OCI-LY1 (cell line): ENCODE measurements at regions not wholly inside any gene's neighbourhood (a gene's known extent, or its start where the extent isn't known, plus 50 kb on each side); places are given as distances from the start of the nearest gene placed in this dataset.

ENCODE experiments used
- H2AFZ ChIP-seq: fragments of 200-600 bp; sonication (generic), shearing (Covaris generic); 2 replicates; pipeline ENCODE4 v1.6.0; 2014; ENCODE audit warnings: antibody characterized with exemption, mild to moderate bottlenecking, low read length
- H3F3A ChIP-seq: fragments of 200-600 bp; sonication (generic), shearing (Covaris generic); 2 replicates; pipeline ENCODE4 v1.6.0; 2014; ENCODE audit warnings: mild to moderate bottlenecking, antibody characterized with exemption, low read length, moderate library complexity; ENCODE audit not compliant: insufficient read depth
- H3K27ac ChIP-seq: fragments of 200-600 bp; sonication (generic); 2 replicates; pipeline ENCODE4 v1.5.1; 2014; ENCODE audit warnings: low read length, mixed run types, mild to moderate bottlenecking, low read depth; ENCODE audit not compliant: poor library complexity, severe bottlenecking
- H3K27me3 ChIP-seq: fragments of 200-600 bp; sonication (generic); 2 replicates; pipeline ENCODE4 v1.6.0; 2014; ENCODE audit warnings: antibody characterized with exemption, mild to moderate bottlenecking, low read length, moderate library complexity; ENCODE audit not compliant: insufficient read depth
- H3K36me3 ChIP-seq: fragments of 200-600 bp; sonication (generic); 2 replicates; pipeline ENCODE4 v1.6.1; 2014; ENCODE audit warnings: mild to moderate bottlenecking, antibody characterized with exemption, low read length, moderate library complexity, mixed read lengths; ENCODE audit not compliant: insufficient read depth
- H3K4me1 ChIP-seq: fragments of 200-600 bp; sonication (generic); 2 replicates; pipeline ENCODE4 v1.5.1; 2014; ENCODE audit warnings: mild to moderate bottlenecking, low read length, moderate library complexity; ENCODE audit not compliant: insufficient read depth, severe bottlenecking
- H3K4me2 ChIP-seq: fragments of 200-600 bp; sonication (generic), shearing (Covaris generic); 2 replicates; pipeline ENCODE4 v1.6.1; 2014; ENCODE audit warnings: low read length
- H3K4me3 ChIP-seq: fragments of 200-600 bp; sonication (generic); 2 replicates; pipeline ENCODE4 v1.5.1; 2014; ENCODE audit warnings: low read length, low read depth, mild to moderate bottlenecking, mixed read lengths; ENCODE audit not compliant: poor library complexity, severe bottlenecking
- H3K79me2 ChIP-seq: fragments of 200-600 bp; shearing (Covaris generic); 2 replicates; pipeline ENCODE4 v1.6.1; 2016; ENCODE audit warnings: mixed run types, low read length, mixed read lengths; ENCODE audit not compliant: insufficient read depth
- H3K9ac ChIP-seq: fragments of 200-600 bp; sonication (generic), shearing (Covaris generic); 2 replicates; pipeline ENCODE4 v1.6.1; 2014; ENCODE audit warnings: mild to moderate bottlenecking, low read length, mixed read lengths
- H3K9me2 ChIP-seq: fragments of 200-600 bp; sonication (generic), shearing (Covaris generic); 2 replicates; pipeline ENCODE4 v1.6.1; 2014; ENCODE audit warnings: low read depth, mild to moderate bottlenecking, low read length, mixed read lengths
- H3K9me3 ChIP-seq: fragments of 200-600 bp; shearing (Covaris generic); 2 replicates; pipeline ENCODE4 v1.6.1; 2014; ENCODE audit warnings: low read length, mixed read lengths
- H4K20me1 ChIP-seq: fragments of 200-600 bp; sonication (generic), shearing (Covaris generic); 2 replicates; pipeline ENCODE4 v1.6.0; 2016; ENCODE audit warnings: mild to moderate bottlenecking, low read length; ENCODE audit not compliant: insufficient read depth
- CTCF ChIP-seq: fragments of 200-600 bp; sonication (generic), shearing (Covaris generic); IDR thresholded peaks from 2 replicates; pipeline ENCODE4 v1.5.1; 2017; ENCODE audit warnings: mild to moderate bottlenecking, antibody characterized with exemption, low read length, moderate library complexity, mixed read lengths
- EZH2 ChIP-seq: fragments of 200-600 bp; sonication (generic), shearing (Covaris generic); IDR thresholded peaks from 2 replicates; pipeline ENCODE4 v1.8.0; 2017; ENCODE audit warnings: borderline replicate concordance, mixed run types, mild to moderate bottlenecking, antibody characterized with exemption, low read length, moderate library complexity, mixed read lengths

DNA sequence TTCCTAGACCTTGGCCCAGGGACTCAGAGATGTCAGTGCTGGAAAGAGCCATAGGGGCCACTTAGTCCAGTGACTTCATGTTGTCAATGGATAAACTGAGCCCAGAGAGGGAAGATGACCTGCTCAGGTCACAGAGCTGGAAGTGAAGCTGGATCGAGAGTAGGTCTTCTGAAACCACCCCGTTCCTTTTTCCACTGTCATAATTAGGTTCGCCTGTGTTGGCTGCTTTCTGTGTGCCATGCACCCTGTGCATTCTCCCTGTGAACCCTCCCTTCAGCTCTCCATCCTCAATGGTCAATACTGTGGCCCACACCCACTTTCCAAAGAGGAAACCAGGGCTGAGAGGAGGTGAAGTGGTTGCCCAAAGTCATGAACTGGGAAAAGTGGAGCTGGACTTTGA lies 74.8 kb downstream of the CCR1 start:
- no peaks in the 10 kb centered on the region for H4K20me1 ChIP-seq
- H2AFZ ChIP-seq: no peak overlapping the region
- no peaks in the 10 kb centered on the region for H3K79me2 ChIP-seq
- H3K9me3 ChIP-seq: no peaks in the 10 kb centered on the region
- H3K4me3 ChIP-seq: no peak overlapping the region
- no peaks in the 10 kb centered on the region for H3K4me1 ChIP-seq
- H3K27me3 ChIP-seq: 0 out of 2 replicates have a peak, but pooled peaks cover 8% of the 10 kb centered on the region
- no peak overlapping the region for H3K27ac ChIP-seq
- TF ChIP-seq CTCF (no peak), EZH2 (no peak)
- H3K36me3 ChIP-seq: no peaks in the 10 kb centered on the region
- no peak overlapping the region for H3K4me2 ChIP-seq
- no peak overlapping the region for H3K9ac ChIP-seq
- no peaks in the 10 kb centered on the region for H3K9me2 ChIP-seq
- H3F3A ChIP-seq: no peaks in the 10 kb centered on the region

DNA sequence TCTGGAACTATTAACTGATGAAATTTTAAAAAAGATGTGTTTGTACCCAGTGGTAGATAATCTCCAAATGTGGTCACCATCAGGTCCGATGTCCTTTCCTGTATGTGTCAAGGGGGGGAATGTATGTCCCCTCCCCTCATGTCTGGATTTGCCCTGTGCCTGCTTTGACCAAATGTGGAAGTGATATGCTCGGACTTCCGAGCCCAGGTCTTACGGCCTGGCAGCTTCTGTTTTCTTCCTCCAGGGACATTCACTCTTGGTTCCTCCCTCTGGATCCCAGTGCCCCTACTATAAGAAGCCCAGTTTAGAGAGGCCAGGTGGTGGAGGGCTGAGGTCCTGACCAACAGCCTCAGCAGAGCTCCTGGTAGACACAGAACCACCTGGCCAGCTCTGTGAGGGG lies 75.5 kb downstream of the CCR1 start:
- Histone ChIP-seq H3K27me3 (0 out of 2 replicates have a peak, but pooled peaks cover 8% of the 10 kb centered on the region), H3K27ac (no peak overlapping the region), H4K20me1 (no peaks in the 10 kb centered on the region)

DNA sequence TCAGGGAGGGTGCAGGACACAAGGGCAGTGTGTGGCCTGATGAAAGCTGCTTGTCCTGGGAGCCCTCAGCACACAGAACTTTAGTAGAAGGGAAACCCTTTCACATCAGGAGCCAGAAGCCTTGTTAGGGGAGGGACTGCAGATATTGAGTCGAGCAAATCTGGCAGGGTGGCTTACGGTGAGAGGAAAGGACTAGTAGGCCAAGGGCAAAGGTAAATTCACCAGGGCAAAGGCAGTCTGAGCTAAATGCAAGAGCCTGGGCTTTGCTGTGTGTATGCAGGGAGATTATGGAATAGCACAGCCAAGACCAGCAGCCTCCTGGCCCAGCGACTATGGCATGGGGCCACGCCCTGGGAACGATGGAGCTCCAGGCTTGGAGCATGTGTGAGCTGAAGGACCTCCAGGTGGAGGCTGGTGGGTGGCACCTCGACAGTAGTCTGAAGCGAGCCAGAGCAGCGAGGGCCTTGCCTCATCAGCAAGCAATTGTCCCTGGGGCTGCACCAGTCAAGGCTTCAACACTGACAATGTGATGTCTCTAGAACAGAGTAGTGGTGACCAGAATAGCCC lies 76.1 kb downstream of the CCR1 start:
- Histone ChIP-seq H3K79me2 (no peaks in the 10 kb centered on the region), H3K36me3 (no peaks in the 10 kb centered on the region)

More for the DNA sequence above, 75.5 kb downstream of the CCR1 start:
- Histone ChIP-seq H3K9ac (no peak overlapping the region), H3K9me2 (no peaks in the 10 kb centered on the region), H2AFZ (no peak overlapping the region), H3K9me3 (no peaks in the 10 kb centered on the region), H3K36me3 (no peaks in the 10 kb centered on the region), H3K4me3 (no peak overlapping the region), H3K4me1 (no peaks in the 10 kb centered on the region), H3F3A (no peaks in the 10 kb centered on the region), H3K4me2 (no peak overlapping the region), H3K79me2 (no peaks in the 10 kb centered on the region)
- TF ChIP-seq EZH2 (no peak), CTCF (no peak)

More for the DNA sequence above, 76.1 kb downstream of the CCR1 start:
- Histone ChIP-seq H2AFZ (no peak overlapping the region), H3K4me2 (no peak overlapping the region), H3F3A (no peaks in the 10 kb centered on the region), H3K27ac (no peak overlapping the region), H3K4me3 (no peak overlapping the region), H3K9me3 (no peaks in the 10 kb centered on the region; the same call in 1 of the 2 replicates), H3K27me3 (0 out of 2 replicates have a peak, but pooled peaks cover 7% of the 10 kb centered on the region), H3K4me1 (no peaks in the 10 kb centered on the region), H3K9ac (no peak overlapping the region), H4K20me1 (no peaks in the 10 kb centered on the region), H3K9me2 (no peaks in the 10 kb centered on the region)
- TF ChIP-seq CTCF (no peak), EZH2 (no peak)
